ENCODE measurements at regions not wholly inside any gene's neighbourhood (a gene's known extent, or its start where the extent isn't known, plus 50 kb on each side); places are given as distances from the start of the nearest gene placed in this dataset.

DNA sequence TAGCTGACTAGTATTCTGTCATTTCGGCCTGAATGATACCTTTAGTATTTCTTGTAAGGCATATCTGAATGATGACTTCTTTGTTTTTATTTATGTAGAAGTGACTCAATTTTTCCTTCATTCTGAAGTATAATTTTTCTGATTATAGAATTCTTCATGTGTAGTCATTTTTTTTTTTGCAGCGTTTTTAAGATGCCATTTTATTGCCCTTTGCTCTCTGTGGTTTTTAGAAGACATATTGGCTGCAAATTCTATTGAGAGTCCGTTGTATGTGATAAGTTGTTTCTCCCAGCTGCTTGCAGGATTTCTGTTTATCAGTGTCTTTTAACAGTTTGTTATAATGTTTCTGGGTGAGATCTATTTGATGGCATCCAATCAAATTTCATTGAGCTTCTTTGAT is 1224.8 kb downstream of the JRKL start (continued):
- TF ChIP-seq ZNF114 (CRISPR knock-in tag; IDR thresholded peaks at IDR 0.05) (no peak), STAT1 (IDR thresholded peaks at IDR 0.05; ENCODE audit: unreplicated experiment) (no peak), EZH2 (IDR thresholded peaks at IDR 0.05; ENCODE audit: low read depth, unreplicated experiment) (no peak)
- TF ChIP-seq, protein P1, sequence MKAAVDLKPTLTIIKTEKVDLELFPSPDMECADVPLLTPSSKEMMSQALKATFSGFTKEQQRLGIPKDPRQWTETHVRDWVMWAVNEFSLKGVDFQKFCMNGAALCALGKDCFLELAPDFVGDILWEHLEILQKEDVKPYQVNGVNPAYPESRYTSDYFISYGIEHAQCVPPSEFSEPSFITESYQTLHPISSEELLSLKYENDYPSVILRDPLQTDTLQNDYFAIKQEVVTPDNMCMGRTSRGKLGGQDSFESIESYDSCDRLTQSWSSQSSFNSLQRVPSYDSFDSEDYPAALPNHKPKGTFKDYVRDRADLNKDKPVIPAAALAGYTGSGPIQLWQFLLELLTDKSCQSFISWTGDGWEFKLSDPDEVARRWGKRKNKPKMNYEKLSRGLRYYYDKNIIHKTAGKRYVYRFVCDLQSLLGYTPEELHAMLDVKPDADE (IDR thresholded peaks at IDR 0.05) = no peak

DNA sequence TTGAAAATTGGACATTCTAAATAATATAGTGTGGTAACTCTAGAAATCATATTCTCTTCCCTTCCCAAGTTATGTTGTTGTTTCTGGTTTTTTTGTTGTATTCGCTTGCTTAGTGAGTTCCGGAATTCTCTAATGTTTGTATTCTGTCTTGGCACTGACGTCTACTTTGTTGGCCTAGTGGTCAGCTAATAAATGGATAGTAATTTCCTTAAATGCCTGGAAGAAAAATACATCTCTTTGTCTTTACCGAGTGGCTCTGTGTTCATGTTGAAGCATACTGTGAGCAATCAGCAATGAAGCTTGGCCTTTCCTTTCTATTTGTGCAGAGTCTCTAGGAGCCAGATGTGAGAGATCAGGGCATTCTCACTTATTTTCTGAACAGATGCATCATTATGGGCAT is 1225.7 kb downstream of the JRKL start:
- H3K4me3 ChIP-seq = no peak overlapping the region
- TF ChIP-seq, protein P2, sequence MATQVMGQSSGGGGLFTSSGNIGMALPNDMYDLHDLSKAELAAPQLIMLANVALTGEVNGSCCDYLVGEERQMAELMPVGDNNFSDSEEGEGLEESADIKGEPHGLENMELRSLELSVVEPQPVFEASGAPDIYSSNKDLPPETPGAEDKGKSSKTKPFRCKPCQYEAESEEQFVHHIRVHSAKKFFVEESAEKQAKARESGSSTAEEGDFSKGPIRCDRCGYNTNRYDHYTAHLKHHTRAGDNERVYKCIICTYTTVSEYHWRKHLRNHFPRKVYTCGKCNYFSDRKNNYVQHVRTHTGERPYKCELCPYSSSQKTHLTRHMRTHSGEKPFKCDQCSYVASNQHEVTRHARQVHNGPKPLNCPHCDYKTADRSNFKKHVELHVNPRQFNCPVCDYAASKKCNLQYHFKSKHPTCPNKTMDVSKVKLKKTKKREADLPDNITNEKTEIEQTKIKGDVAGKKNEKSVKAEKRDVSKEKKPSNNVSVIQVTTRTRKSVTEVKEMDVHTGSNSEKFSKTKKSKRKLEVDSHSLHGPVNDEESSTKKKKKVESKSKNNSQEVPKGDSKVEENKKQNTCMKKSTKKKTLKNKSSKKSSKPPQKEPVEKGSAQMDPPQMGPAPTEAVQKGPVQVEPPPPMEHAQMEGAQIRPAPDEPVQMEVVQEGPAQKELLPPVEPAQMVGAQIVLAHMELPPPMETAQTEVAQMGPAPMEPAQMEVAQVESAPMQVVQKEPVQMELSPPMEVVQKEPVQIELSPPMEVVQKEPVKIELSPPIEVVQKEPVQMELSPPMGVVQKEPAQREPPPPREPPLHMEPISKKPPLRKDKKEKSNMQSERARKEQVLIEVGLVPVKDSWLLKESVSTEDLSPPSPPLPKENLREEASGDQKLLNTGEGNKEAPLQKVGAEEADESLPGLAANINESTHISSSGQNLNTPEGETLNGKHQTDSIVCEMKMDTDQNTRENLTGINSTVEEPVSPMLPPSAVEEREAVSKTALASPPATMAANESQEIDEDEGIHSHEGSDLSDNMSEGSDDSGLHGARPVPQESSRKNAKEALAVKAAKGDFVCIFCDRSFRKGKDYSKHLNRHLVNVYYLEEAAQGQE (IDR thresholded peaks at IDR 0.05; ENCODE audit: unreplicated experiment) = no peak
- TF ChIP-seq ZNF331 (CRISPR knock-in tag; IDR thresholded peaks at IDR 0.05; ENCODE audit: low read depth) (no peak), CREB1 (CRISPR knock-in tag; IDR thresholded peaks at IDR 0.05; ENCODE audit: low read depth) (no peak), EZH2phosphoT487 (IDR thresholded peaks at IDR 0.05; ENCODE audit: unreplicated experiment) (no peak), POLR2AphosphoS5 (IDR thresholded peaks at IDR 0.05; ENCODE audit: low read depth) (no peak), STAT1 (IDR thresholded peaks at IDR 0.05; ENCODE audit: unreplicated experiment) (no peak), EZH2 (IDR thresholded peaks at IDR 0.05; ENCODE audit: low read depth, unreplicated experiment) (no peak), JUNB (IDR thresholded peaks at IDR 0.05; ENCODE audit: unreplicated experiment) (no peak), ZNF114 (CRISPR knock-in tag; IDR thresholded peaks at IDR 0.05) (no peak), NANOG (IDR thresholded peaks at IDR 0.05; ENCODE audit: borderline replicate concordance) (no peak)
- TF ChIP-seq, protein P3, sequence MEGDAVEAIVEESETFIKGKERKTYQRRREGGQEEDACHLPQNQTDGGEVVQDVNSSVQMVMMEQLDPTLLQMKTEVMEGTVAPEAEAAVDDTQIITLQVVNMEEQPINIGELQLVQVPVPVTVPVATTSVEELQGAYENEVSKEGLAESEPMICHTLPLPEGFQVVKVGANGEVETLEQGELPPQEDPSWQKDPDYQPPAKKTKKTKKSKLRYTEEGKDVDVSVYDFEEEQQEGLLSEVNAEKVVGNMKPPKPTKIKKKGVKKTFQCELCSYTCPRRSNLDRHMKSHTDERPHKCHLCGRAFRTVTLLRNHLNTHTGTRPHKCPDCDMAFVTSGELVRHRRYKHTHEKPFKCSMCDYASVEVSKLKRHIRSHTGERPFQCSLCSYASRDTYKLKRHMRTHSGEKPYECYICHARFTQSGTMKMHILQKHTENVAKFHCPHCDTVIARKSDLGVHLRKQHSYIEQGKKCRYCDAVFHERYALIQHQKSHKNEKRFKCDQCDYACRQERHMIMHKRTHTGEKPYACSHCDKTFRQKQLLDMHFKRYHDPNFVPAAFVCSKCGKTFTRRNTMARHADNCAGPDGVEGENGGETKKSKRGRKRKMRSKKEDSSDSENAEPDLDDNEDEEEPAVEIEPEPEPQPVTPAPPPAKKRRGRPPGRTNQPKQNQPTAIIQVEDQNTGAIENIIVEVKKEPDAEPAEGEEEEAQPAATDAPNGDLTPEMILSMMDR (conservative IDR thresholded peaks at IDR 0.05; ENCODE audit: low read depth in 2 of 2) = no peak
- TF ChIP-seq, protein P1 (IDR thresholded peaks at IDR 0.05) = no peak

More for the DNA sequence above, 1225.7 kb downstream of the JRKL start:
- H3K4me1 Mint-ChIP-seq = no peaks in the 10 kb centered on the region
- no peaks in the 10 kb centered on the region for H3K36me3 ChIP-seq (ENCODE audit: insufficient read depth)
- no peak overlapping the region for H3K27ac Mint-ChIP-seq
- no peaks in the 10 kb centered on the region for H3K27me3 ChIP-seq (ENCODE audit: insufficient read depth)
- H3K4me2 ChIP-seq = no peak overlapping the region
- peaks cover 4% of the 10 kb centered on the region; the same call in 1 of the 2 replicates for H3K9me2 ChIP-seq (ENCODE audit: insufficient read depth)
- DNase-seq (ENCODE audit: low spot score) (no peak), ATAC-seq (no peak)
- H3K79me2 ChIP-seq (replicated peaks; ENCODE audit: insufficient read depth) = no peaks in the 10 kb centered on the region
- peaks cover 16% of the 10 kb centered on the region for H3K9me3 Mint-ChIP-seq
- H4K20me1 ChIP-seq (replicated peaks; ENCODE audit: insufficient read depth) = no peaks in the 10 kb centered on the region
- H3K36me3 Mint-ChIP-seq (ENCODE audit: low read depth) = peaks cover 9% of the 10 kb centered on the region; the same call in 2 of the 3 replicates
- H3F3A ChIP-seq (replicated peaks; ENCODE audit: low read depth) = no peaks in the 10 kb centered on the region
- H3K27ac ChIP-seq (ENCODE audit: low read depth) = no peak overlapping the region
- H3K4me3 Mint-ChIP-seq = no peak overlapping the region
- no peak overlapping the region for H2AFZ ChIP-seq
- no peaks in the 10 kb centered on the region for H3K27me3 Mint-ChIP-seq (ENCODE audit: insufficient read depth, low read depth, poor library complexity)
- no peaks in the 10 kb centered on the region for H3K4me1 ChIP-seq (ENCODE audit: insufficient read depth)

Measured in GM23338 (cell line).